K562 (cell line): ENCODE measurements at regions not wholly inside any gene's neighbourhood (a gene's known extent, or its start where the extent isn't known, plus 50 kb on each side); places are given as distances from the start of the nearest gene placed in this dataset.

Experiments used
- AFF4 ChIP-seq: sonication (generic); formaldehyde crosslinking; IDR thresholded peaks from 2 replicates; pipeline ENCODE4 v1.8.0; 2023; ENCODE audit warnings: mild to moderate bottlenecking, missing genetic modification reagents
- BCOR ChIP-seq: fragments of 450-650 bp; IDR thresholded peaks from 2 replicates; pipeline ENCODE4 v1.6.1; 2016
- CHAMP1 ChIP-seq: fragments of 450-650 bp; IDR thresholded peaks from 2 replicates; pipeline ENCODE4 v1.6.1; 2016; ENCODE audit warnings: mild to moderate bottlenecking
- CHD4 ChIP-seq: fragments of 200-600 bp; sonication (generic); IDR thresholded peaks from 3 replicates; pipeline ENCODE4 v1.6.1; 2012; ENCODE audit warnings: low read depth, mild to moderate bottlenecking, mixed read lengths, low read length, inconsistent platforms; ENCODE audit not compliant: insufficient read depth, insufficient replicate concordance, poor library complexity, severe bottlenecking
- DLX4 ChIP-seq: fragments of 250-450 bp; sonication (Bioruptor Pico); IDR thresholded peaks from 2 replicates; pipeline ENCODE4 v1.6.1; 2021; ENCODE audit warnings: mild to moderate bottlenecking
- ETV5 ChIP-seq: sonication (generic); formaldehyde crosslinking; IDR thresholded peaks from 2 replicates; pipeline ENCODE4 v1.4.0; 2020; ENCODE audit warnings: low read depth, mild to moderate bottlenecking, missing genetic modification reagents
- HLTF ChIP-seq: fragments of 450-650 bp; IDR thresholded peaks from 2 replicates; pipeline ENCODE4 v1.6.1; 2016
- IRF9 ChIP-seq: fragments of 450-650 bp; IDR thresholded peaks from 2 replicates; pipeline ENCODE4 v1.6.1; 2016; ENCODE audit warnings: missing biosample characterization, missing genetic modification characterization
- JUND ChIP-seq, 2 experiments: IDR thresholded peaks; 2 replicates in 1 of 2; 3 replicates in 1 of 2; pipeline ENCODE4 v1.6.1; 2011; ENCODE audit warnings: borderline replicate concordance in 2 of 2, low read depth in 2 of 2, low read length in 2 of 2, improper control_type of control experiment in 1 of 2, missing biosample characterization in 1 of 2, missing genetic modification characterization in 1 of 2, missing genetic modification reagents in 1 of 2
- MLX ChIP-seq, 2 experiments: fragments of 450-650 bp in 1 of 2; sonication (generic) in 1 of 2; formaldehyde crosslinking; conservative IDR thresholded peaks; 2 replicates each; pipeline versions ENCODE4 v1.4.0 to v1.8.1; 2020 to 2022; ENCODE audit warnings: mild to moderate bottlenecking in 1 of 2, missing genetic modification reagents in 1 of 2
- POLR3G ChIP-seq: IDR thresholded peaks from 2 replicates; pipeline ENCODE4 v1.6.1; 2011; ENCODE audit not compliant: insufficient read length, insufficient replicate concordance; ENCODE audit errors: extremely low read depth
- SNIP1 ChIP-seq: fragments of 450-650 bp; IDR thresholded peaks from 2 replicates; pipeline ENCODE4 v1.7.1; 2017; ENCODE audit warnings: low read depth, mild to moderate bottlenecking
- STAG1 ChIP-seq: sonication (generic); formaldehyde crosslinking; IDR thresholded peaks from 2 replicates; pipeline ENCODE4 v1.5.0; 2020; ENCODE audit warnings: missing genetic modification reagents, borderline replicate concordance
- TAF7 ChIP-seq: fragments of 450-650 bp; IDR thresholded peaks from 2 replicates; pipeline ENCODE4 v1.6.1; 2016; ENCODE audit warnings: missing genetic modification characterization, missing compliant biosample characterization
- USF2 ChIP-seq: sonication (generic); formaldehyde crosslinking; IDR thresholded peaks from 2 replicates; pipeline ENCODE4 v1.5.0; 2020; ENCODE audit warnings: missing genetic modification reagents
- VEZF1 ChIP-seq: fragments of 200-800 bp; sonication (Bioruptor generic); IDR thresholded peaks from 2 replicates; pipeline ENCODE4 v1.6.1; 2017; ENCODE audit warnings: missing genetic modification characterization, missing compliant biosample characterization
- ZKSCAN8 ChIP-seq: fragments of 200-800 bp; sonication (Bioruptor generic); IDR thresholded peaks from 2 replicates; pipeline ENCODE4 v1.6.1; 2016; ENCODE audit warnings: missing genetic modification characterization, missing compliant biosample characterization

- TF ChIP-seq CHAMP1 (no peak), AFF4 (CRISPR knock-in tag) (no peak), STAG1 (no peak), ZKSCAN8 (CRISPR knock-in tag) (no peak), BCOR (no peak), IRF9 (no peak), VEZF1 (CRISPR knock-in tag) (no peak), CHD4 (no peak), HLTF (no peak), DLX4 (CRISPR knock-in tag) (no peak), USF2 (CRISPR knock-in tag) (no peak), TAF7 (no peak), JUND (IDR thresholded peaks at IDR 0.05; ENCODE audit: borderline replicate concordance, low read depth, low read length) (no peak), JUND (tag; IDR thresholded peaks at IDR 0.05; ENCODE audit: borderline replicate concordance, low read depth, low read length) (no peak), MLX (CRISPR knock-in tag; conservative IDR thresholded peaks at IDR 0.05) (0 out of 4 replicates have a peak, but pooled peaks of 1 of the 2 experiments have one; percentile 11), ETV5 (CRISPR knock-in tag) (no peak), SNIP1 (no peak), POLR3G (no peak)
These were observed 121.3 kb upstream of the SERPIND1 start (continued) for GRCh38 chr22:20652582-20652981.
